Activated CD8-positive, alpha-beta memory T cell treated with anti-CD3 and anti-CD28 coated beads, Interleukin-2, amount 50 U/mL, for 24 hours (primary cell): ENCODE measurements at regions not wholly inside any gene's neighbourhood (a gene's known extent, or its start where the extent isn't known, plus 50 kb on each side); places are given as distances from the start of the nearest gene placed in this dataset.

ENCODE experiments used
- DNase-seq: peaks from one replicate; pipeline ENCODE4 v3.0.0-alpha.2; 2020; ENCODE audit errors: extremely low read depth

- no peak for DNase-seq
These were observed 394.9 kb downstream of the KIF4B start for GRCh38 chr5:155408465-155408864.

GRCh38 chr5:155416765-155417164 lies 403.2 kb downstream of the KIF4B start:
- DNase-seq, result no peak

GRCh38 chr5:155418960-155419579 lies 405.5 kb downstream of the KIF4B start:
- no peak for DNase-seq

- DNase-seq, result no peak
These were observed 416.6 kb downstream of the KIF4B start for GRCh38 chr5:155430192-155430591.

- DNase-seq, result no peak
These were observed 420.7 kb downstream of the KIF4B start for GRCh38 chr5:155434267-155434666.

GRCh38 chr5:155434681-155435080 lies 421.1 kb downstream of the KIF4B start:
- no peak for DNase-seq

- no peak for DNase-seq
These were observed 428.3 kb downstream of the KIF4B start for GRCh38 chr5:155441849-155442248.

- DNase-seq, result no peak
These were observed 437.6 kb downstream of the KIF4B start for GRCh38 chr5:155451106-155451505.

GRCh38 chr5:155455791-155456514 lies 442.4 kb downstream of the KIF4B start:
- no peak for DNase-seq

GRCh38 chr5:155459889-155460500 lies 446.4 kb downstream of the KIF4B start:
- DNase-seq, result no peak

GRCh38 chr5:155460501-155460931 lies 447.0 kb downstream of the KIF4B start:
- DNase-seq, result no peak

GRCh38 chr5:155461304-155461703 lies 447.7 kb downstream of the KIF4B start:
- DNase-seq, result no peak

GRCh38 chr5:155466851-155467250 lies 453.3 kb downstream of the KIF4B start:
- DNase-seq, result no peak

- DNase-seq, result no peak
These were observed 457.5 kb downstream of the KIF4B start for GRCh38 chr5:155471027-155471426.

GRCh38 chr5:155472780-155473179 lies 459.2 kb downstream of the KIF4B start:
- no peak for DNase-seq

GRCh38 chr5:155475318-155475717 lies 461.8 kb downstream of the KIF4B start:
- no peak for DNase-seq

GRCh38 chr5:155480731-155481131 lies 467.2 kb downstream of the KIF4B start:
- no peak for DNase-seq

- no peak for DNase-seq
These were observed 467.6 kb downstream of the KIF4B start for GRCh38 chr5:155481182-155481581.

GRCh38 chr5:155482428-155482827 lies 468.9 kb downstream of the KIF4B start:
- DNase-seq, result no peak

GRCh38 chr5:155485386-155485785 lies 471.8 kb downstream of the KIF4B start:
- no peak for DNase-seq

GRCh38 chr5:155489949-155490348 lies 476.4 kb downstream of the KIF4B start:
- no peak for DNase-seq

- DNase-seq, result no peak
These were observed 478.6 kb downstream of the KIF4B start for GRCh38 chr5:155492191-155492590.

- DNase-seq, result no peak
These were observed 491.1 kb downstream of the KIF4B start for GRCh38 chr5:155504606-155505005.
